ENCODE measurements at regions not wholly inside any gene's neighbourhood (a gene's known extent, or its start where the extent isn't known, plus 50 kb on each side); places are given as distances from the start of the nearest gene placed in this dataset.

- TF ChIP-seq CTCF (IDR thresholded peaks at IDR 0.05) (no peak), ZFX (IDR thresholded peaks at IDR 0.05; ENCODE audit: borderline replicate concordance) (no peak)
Observed at GRCh38 chr9:13786131-13786530, 506.6 kb upstream of the MPDZ start.
